NCI-H2171 treated with DMSO at 0.1 percent for 48 hours (cell line): ENCODE measurements at regions not wholly inside any gene's neighbourhood (a gene's known extent, or its start where the extent isn't known, plus 50 kb on each side); places are given as distances from the start of the nearest gene placed in this dataset.

Experiments used
- DNase-seq: peaks from one replicate; lab custom pipeline; 2025; lab: John Stamatoyannopoulos, UW

DNA sequence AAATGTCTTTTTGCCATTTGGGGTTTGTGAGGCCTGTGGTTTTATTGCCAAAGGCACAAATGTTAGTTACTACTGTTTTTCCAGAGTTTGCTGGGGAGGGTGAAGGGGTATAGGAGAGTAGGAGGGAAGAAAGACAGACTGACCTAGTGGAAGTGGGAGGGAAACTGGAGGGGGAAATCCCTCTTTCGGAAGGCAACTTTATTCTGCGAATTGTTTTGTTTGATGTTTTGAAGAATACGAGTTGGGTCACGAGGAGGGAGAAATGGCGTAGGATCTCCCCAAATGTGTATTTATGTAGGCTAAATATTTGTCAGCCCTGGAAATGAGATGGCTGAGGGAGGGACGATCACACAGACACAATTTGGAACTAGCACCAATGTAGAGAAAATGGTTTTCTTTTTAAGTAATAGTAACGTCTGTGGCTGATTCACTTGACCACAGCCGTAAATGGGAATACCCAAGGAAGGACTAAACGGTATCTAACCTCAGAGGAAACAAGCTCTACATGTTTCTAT lies 172.3 kb downstream of the ICOS start:
- no peak for DNase-seq

DNA sequence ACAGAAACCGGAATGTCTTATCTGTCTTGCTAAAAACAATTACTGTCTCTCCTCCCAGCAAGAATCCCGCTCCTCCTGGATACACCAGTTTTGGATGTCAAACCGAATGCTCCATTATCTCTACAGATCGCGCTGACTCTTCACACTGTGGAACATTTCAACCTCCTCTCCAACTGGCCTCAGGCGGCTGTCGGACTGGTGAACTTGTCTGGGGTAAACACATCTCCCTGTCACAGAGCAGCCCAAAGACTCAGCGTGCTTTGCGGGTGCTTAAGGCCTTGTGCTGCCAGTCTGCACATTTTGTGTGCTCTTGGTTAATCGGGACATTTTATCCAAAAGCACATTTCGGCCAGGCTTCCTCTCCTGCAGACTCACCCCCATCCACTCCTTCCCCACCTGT lies 173.1 kb downstream of the ICOS start:
- no peak for DNase-seq

DNA sequence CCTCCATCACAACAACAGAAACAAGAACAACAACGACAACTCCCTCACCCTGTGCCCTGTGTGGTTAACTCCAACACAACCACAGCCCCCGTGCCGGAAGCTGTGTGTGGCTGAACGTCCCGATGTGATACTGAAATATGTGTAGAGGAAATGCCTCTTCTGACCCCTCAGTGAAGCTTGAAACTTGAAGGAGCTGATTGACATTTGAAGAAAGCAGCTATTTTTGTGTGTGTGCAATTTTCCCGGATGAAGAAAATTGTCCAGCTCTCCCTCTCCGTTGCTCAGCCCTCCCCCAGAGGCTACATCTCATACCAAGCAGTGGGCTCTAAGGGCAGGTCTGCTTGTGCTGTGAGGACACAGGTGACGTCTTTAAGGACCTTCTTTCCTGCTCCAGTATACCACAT lies 173.8 kb downstream of the ICOS start:
- no peak for DNase-seq

DNA sequence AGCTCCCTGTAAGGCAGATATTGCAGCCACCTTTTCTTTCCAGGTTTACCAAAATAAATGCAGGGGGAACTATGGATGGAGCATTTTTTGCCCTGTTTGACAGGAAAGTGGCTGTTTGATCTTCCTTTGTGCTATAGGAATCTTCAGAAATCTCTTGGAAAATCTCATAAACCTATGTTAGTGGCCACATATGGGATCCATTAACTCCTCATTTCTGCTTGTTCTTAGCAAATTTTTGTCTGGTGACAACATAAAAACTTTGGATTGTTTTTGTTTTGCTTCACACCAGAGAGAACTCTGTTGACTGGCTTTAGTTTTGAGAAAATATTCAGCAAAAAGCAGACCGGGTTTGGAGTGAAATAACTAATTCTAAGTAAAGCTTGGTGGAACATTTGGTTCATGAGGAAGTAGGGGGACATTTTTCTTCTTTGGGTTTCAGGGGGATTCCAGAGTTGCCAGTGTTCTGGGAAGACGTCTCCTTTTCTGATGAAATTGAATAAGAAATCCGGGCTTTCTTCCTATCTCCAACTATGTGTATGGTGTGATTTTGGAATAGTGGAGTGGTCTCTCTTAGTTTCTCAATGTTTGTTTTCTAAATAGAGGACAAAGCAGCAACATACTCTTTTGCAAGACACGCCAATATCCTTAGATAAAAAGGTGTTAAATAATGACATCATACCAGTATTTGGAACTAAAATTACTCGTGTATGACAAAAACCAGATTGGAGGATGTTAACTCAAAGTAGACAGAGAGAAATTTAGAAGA lies 174.4 kb downstream of the ICOS start:
- no peak for DNase-seq

DNA sequence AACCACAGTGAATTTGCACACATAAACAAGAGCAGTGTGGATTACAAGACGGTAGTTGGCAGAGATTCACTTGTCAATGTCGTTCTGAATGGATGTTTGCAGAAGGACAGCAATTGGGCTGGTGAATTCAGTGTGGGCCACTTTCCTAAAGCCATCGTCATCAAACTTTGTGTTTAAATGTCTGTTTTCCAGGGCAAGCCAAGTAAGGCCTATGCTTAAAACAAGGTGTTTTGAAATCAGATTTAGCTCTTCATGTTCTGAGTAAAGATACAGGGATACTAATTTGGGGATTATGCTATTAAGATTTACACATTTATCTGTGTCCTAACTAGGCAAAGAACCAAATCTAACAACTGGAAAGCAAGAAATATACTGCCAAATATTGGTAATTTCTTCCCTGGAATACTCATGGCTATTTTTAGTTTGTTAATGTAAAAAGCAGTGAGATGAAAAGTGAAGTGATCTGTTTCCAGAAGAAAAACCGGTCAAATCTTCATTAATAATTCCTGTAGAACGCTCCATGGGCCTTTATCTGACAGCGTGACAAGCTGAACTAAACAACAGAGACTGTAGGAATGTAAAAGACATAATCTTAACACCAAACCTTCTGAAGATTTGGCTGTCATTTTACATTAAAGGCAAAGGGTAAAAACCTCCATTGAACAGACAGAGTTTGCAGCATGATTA lies 175.7 kb downstream of the ICOS start:
- DNase-seq = no peak

DNA sequence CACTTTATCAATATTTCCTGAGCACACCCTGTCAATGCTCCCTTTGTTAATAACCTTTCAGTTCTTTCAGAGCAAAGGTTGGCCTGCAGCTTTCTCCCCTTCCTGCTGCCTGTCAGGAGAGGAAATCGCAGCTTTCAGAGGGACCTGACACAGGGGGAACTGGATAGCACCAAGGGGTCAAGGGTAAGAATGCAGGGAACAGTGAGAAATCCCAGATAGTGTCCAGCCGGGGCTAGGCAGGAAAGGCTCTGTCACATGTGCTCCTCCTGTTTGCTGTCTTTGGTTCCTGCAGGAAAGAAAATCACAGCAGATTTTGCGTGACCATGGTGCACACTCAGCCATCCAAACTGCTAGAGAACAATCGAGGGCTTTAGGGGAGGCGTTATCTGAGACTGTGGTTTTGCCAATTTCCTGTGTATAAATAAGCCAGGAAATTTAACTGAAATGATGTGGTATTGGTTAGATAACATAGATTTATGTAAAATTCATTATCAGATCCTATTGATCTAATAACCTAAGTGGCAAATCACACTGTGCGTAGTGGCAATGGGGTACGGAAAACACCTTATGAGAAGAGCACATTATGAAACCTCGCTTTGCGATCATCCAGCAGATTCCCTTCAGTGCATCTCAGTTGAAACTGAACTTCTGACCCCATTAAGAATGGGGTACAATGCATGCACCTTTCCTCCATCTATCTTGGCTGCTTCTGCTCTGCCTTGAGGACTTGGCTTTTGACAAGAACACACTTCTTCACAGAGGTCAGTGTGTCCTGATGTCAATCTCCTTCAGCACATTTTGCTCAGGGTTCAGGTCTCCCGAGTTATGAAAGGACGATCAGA lies 178.0 kb downstream of the ICOS start:
- no peak for DNase-seq

DNA sequence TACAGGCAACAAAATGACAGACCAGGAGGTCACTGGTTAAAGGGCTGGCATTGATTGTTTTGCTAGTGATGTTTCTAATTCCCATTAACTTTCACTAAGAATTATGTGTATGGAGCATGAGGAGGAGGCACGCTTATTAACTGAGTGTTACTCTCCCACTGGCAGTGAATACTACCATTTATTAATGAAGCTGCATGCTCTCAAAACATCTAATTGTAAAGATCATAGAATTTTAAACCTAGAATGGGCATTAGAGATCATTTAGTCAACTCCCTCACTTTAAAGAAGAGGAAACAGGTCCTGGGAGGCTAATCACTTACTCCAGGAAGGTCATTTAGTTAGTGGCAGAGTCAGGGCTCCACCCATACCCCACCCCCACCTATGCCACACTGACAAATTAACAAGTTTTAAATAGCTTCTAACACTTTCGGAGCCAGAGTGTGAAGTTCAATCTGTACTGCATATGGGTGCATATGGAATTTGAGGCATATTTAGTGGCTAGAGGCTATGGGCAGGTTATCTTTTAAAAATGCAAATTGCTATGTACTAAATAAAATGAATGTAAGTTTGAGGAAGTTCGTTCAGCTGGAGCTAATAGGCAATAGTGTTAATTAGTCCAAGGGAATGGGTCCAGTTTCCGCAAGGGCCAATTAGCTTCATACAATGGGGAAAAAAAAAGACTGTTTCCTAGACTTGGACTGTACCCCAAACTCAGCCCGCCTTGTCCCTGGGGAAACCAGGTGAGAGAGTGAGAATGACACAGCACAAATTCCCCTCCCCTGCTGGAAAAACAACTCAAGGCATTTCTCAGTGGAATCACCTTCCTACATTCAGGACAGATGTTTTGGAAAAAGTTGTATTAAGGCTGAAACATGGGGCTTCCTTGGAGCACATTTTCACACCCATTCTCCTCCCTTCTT lies 178.8 kb downstream of the ICOS start:
- peak; percentile 49 for DNase-seq

DNA sequence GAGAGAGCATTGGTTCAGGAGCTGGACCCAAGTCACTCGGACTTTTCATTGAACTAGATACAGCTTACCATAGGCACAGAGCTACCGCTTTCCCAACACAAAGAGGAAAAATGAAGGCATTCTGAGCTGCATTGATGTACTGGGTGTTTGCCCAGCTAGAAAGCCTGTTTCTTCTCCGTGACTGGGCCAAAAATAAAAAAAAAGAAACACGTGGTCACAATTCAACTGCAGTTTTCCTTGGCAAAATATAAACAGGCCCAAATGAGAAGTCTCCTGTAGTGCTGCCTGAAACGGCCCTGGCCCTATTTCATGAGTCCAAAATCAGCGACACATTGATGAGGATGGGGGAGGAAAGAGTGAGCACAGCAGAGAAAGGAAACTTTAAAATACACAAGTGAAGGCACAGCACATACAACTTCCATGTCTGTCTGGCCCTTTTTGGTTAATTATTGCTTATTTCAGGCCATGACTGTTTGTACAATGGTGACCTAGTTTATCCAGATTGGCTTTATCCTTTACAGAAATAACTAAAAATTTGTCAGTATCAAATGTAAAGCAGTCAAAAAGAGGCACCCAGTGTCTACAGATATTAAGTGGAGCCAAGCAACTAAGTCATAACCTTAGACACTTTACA lies 179.7 kb downstream of the ICOS start:
- no peak for DNase-seq

DNA sequence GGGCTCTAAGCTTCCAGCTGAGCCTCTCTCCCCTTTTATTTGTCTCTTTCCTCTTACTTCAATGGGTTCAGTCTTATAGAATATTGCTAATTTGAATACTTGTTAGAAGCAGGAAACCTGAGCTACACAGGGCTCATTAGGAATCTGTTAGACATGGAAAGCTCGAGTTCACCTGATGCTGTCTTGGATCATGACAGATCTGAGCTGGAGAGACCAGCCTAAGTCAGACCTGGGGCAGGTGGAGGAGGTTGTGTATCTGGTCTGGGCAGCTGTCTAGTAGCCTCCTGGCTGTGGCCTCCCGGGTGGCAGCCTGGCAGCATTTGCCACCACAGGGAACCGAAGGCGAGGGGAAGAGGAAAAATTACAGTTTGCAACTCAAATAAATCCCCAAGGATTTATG lies 185.9 kb downstream of the ICOS start:
- peak; percentile 55 for DNase-seq

DNA sequence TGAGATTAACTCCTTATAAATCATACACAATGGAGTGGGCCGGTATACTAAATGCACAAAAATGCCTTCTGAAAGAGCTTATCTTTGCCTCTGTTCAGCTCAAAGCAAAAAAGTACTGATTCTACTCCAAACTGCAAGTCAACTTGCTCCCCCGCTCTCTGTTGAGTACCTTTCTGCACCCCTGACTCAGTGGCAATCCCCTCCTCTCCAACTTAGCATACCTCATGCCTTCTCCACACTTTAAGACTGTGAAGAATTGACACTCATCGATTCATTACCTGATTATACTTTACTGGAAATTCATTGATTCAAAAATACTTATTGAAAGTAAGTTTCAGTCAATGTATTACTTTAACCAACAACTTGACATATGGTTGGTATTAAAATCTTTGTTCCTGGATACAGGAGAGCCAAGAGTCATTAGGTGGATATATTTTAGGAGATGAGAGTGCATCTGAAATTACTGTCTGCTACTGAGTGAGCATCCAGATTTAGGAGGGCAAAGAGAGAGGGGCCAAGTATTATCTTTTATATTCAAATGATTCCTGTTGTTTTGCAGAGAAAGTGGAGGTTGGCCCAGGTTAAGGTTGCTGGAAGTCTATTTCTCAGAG lies 187.7 kb downstream of the ICOS start:
- DNase-seq = no peak

DNA sequence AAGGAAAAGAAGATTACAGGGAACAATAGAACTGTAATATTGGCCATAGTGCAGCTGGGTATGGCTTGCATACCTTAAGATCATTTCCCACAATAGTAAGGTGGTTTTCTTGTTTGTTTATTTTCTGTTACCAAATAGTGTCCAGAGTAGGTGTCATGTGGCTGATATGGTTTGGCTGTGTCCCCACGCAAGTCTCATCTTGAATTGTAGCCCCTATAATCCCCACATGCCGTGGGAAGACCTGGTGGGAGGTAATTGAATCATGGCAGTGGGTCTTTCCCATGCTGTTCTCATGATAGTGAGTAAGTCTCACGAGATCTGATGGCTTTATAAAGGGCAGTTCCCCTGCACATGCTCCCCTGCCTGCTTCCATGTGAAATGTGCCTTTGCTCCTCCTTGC lies 190.1 kb downstream of the ICOS start:
- DNase-seq = no peak

DNA sequence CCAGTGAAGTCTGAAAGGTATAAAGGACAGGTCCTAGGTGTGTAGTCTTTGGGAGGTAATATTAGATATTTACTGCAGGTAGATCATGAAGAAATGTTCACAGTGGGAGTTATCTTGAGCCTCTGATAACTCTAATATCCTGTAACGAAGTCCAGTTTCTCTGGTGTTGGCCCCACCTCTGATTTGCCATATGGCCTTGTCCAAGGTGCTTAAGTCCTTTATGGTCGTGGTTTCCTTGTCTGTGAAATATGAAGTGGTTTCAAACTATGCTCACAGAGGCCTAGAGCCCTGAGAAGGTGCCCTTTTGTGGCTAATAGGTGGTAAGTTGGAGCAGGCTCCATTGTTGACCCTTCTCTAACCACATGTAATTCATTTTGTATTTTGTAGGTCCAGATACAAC lies 190.7 kb downstream of the ICOS start:
- no peak for DNase-seq

DNA sequence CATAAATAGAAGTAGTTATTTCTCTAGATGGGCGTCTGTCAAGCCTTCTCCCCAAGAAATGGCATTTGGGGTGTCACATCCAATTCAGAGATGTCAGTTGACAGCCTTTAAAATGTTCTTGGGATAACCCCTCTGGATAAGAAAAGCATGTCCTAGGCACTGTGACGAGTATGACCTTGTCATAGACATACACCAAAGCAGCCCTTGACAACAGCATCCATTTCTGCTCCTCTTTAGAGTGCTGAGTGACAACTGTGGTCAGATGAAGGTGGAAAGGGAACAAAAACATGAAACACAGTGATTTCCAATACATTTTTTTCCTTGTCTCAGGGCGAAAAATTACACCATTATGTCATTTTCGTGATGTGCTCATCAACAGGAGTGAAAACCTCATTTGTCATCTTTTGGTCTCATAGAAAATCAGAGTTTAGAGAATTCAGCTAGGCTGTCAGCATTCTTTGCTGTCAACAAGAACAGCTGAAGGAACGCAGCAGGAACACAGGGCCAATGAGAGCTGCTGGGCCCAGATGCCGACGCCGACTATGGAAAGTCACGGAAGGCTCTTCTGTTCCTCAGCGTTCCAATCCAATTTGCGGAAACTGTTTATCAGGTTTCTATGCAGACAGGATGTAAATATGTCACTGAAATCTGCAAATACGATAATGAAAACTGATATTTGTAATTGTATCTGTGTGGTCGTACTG lies 193.2 kb downstream of the ICOS start:
- DNase-seq = no peak

DNA sequence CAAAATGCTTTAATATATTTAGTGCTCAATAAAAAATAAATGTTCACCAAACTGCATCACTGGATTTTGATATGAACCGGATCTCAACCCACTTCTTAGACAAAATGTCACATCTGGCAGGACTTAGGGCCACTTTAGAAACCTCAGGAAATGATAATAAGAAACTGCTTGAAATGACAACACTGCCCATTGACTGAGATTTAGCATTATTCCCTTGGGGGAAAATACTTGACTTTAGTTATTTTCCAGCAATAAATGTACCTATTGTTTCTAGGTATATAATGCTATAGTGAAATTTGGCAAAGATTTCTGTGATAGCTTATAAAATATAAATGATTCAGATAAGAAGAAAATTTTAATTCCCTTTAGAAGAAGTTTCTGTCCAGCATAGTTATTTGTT lies 195.1 kb downstream of the ICOS start:
- DNase-seq = no peak

DNA sequence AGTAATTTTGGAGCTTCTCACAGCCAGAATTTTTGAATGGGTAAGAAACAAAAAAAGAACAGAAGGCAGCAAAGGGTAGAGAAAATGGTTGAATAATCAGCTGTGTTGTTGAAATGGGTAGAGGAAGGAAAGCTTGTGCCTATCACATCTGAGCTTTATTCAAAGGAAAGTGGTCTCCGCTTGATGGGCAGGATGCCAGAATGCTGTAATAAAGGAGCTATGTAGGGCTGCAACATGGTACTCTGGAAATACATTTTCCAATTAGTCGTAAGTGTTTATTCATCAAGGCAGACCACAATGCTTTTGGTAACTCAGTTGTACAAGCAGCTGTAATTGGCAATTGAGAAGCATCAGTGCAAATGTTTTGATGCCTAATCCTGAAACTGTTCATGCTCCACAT lies 196.9 kb downstream of the ICOS start:
- no peak for DNase-seq

DNA sequence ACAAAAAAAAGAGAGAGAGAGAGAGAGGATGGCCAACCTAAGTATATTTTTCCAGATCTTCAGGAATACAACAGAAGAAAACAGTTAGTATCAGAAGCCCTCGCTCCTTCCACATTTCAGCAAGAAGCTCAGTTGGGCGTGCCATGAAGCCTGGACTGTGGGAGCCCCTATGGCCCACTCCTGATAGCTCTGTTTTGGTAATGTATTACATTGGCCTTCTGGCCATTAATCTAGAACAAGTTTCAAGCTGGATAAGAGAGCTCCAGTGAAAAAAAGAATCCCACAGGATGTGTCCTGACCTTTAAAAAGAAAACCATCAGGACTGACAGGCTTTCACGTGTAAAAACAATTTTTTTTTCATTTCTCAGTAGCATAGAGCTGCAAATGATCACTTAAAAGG lies 197.9 kb downstream of the ICOS start:
- DNase-seq = no peak

DNA sequence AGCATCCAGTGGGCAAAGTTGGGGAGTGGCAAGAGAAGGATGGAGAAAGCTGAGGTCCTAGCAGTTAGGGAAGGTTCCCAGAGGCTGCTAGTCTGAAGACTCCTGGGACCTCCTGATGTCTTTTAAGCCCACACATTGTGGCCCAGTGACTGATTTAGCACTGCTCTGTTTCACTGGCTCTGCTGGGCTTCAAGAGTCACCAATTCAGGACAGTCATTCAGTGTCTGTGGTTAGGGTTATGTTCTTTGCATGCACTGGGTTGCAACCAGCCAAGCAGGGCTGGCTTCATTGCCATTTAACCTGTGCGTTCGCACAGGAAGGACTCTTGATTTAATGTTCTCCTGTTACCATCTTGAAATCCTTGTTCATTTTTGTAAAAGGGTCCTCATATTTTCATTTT lies 199.2 kb downstream of the ICOS start:
- no peak for DNase-seq

DNA sequence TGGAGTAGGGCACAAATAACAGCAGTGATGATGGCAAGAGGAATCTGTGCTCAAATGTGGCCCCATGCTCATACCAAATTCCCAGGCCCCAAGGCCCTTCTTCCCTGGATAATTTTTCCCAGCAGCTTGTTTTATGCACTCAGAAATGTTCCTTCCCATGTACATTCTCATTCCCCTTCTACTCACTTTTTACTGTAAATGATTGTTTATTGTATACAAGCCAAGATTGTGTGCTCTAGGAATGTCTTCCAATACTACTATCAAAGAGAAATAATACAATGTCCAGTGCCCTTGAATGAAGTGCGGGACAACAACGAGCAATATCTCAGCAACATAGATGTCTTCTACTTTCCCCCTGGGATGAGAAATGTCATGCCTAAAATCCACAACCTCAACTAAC lies 201.6 kb downstream of the ICOS start:
- DNase-seq = no peak

DNA sequence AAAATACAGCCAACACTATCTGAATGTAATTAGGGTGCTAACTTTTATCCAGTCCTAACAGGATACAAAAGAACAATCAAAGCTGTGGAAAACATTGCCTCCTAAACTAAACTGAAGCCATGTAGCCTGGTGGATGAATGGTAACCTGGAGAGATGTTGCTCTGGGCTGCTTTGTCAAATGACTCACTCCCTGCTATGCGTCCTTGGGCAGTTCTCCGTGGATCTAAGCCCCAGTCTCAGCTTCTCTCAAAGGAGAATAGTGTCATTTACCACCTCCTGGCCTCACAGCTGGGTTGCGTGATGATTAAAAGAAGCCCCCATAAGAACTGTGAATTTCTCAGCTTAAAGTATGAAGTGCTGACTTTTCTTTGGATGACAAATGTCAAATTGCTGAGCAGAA lies 203.7 kb downstream of the ICOS start:
- DNase-seq = no peak
